ENCODE measurements at regions not wholly inside any gene's neighbourhood (a gene's known extent, or its start where the extent isn't known, plus 50 kb on each side); places are given as distances from the start of the nearest gene placed in this dataset.
"Not testable (repeated sequence)": the region's sequence is repeated elsewhere in the genome, so short reads cannot be mapped to it uniquely, and the experiment has no call there.

DNA sequence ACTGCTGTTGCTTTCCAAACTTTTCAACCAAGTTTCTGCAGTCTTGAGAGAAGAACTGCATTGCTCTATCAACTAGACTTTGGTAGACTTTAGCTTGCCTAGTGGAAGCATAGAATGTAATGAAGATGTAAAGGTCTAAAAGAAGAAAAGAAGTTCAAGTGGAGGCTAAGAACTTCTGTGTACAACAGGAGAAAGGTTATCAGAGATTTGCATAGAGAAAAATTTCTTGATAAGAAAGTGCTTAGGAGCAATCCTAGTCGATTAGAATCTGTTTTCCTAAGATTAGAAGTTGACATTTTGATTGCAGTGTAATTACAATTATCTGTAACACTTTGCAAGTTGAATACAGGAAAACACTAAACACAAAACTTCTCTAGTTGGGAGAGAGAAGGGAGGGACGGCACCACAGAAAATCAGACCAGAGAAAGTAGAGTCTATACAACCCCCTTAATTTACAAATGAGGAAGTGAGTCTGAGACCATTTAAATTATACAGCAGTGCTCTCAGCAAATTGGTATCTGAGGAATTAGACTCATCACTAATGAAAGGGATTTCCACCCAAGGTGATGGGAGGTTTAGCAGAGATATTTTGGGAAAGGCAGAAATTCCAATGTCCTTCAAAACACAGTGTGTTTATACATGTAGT lies 194.3 kb upstream of the MARCKS start:
- no peak for DNase-seq

DNA sequence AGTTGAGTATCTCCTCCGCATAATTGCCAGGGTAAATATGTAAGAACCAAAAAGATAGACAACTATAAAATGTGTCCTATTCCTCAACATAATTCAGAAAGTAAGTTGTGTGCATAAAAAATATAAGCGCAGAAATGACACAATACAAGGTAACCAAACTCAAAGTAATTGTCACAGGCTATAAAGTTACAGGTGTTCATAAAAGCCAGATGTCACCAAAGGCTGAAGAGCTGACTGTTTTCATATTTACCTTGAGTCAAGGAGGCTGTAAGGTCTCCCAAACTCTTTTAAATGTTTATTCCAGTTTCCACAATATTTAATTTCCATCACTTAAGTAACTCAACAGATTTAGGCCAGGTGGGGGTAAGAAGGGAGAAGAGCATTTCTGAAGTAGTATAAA lies 192.2 kb upstream of the MARCKS start:
- DNase-seq, result no peak

DNA sequence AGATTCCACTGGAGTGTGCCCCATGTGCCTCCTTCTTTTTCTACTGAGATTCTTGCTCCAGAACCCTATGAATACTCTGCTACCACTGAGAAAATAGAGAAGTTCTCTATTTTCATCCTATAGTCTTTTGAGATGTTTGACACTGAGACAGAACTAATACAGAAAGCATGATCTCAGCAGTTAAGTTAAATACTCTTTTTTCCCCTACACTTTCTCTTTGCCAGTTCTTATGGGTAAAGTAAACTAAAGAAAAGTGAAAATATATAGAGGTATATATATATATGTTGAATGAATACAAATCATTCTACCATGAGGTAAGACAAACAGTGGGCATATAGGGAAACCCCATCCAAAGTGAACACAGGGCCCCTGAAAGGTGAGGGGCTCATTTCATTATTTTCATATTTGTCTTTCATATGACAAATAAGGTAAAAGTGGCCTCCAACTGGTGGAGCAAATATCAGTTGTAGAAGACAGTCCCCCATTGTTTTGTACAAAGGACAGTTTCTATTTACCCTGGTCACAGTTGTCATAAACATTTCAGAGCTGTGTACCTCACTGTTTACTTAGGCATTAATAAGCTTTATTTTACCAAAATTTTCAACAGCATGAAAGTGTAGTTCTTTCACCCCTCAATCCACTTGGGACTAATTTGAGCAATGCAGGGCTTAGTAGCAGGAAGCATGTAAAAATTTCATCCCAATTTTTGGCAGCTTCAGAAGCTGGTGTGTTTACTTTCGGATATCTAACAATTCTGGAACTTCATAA lies 188.3 kb upstream of the MARCKS start:
- DNase-seq, result no peak

DNA sequence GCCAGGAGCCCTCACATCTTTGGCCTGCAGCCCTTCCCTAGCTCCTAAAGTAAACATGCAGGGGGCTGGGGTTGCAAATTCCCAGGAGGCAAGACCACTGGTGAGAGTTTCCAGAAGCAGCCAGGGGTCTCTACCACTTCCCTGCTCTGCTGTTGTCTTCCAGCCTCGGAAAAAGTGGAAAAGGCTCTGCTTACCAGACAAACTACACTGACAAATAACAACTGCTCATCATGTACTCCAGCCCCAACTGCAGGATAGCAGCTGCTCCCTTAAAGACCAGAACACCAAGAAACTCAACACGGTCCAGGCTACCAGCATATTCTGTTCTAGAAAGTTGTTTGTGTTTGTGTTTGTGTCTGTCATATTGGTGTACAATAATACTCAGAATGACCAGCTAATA lies 187.5 kb upstream of the MARCKS start:
- no peak for DNase-seq

DNA sequence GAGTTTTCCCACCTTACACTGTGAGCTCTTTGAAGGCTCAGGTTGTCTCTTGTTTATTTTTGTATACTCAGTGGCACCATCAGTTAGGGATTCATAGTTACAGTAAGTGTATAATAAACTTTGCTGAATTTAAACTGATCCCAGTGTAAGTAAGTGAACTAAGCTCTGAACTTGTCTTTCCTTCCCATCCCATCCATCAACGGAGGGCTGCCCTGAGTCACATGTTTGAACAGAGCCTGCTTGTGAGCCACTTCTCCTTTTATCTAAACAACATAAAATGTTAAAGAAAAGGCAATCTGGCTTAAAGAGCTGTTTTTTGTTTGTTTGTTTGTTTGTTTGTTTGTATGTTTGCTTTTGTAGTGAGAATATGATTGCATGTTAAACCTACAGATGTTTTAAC lies 185.7 kb upstream of the MARCKS start:
- DNase-seq, result no peak

DNA sequence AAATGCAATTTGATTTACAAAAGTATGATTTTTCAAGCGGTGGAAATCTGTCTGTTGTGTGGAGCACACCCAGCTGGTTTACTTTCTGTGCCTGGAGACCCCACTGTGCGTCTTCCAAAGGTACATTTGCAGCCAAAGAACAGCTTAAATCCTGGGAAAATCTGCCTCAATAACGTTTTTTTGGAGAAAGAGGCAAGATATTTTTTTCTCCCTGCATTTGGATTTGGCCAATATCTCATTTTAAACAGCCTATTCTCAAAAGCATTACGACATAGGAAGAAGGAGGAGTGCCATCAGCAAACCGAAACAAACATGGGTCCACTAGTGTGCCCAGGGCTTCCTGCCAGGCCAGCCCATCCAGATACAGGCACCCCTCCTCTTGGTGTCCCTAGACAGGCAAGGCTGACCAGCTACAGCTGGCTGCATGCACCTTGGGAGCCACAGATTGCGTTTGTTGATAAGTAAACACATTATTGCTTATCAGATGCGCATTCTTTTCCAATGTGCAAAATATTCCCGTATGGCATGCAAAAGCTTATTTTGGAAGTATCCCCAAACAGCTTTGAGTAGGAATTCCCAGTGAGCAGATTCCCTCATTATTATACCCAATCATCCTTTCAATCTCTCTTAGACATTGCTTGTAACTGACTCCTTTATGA lies 184.5 kb upstream of the MARCKS start:
- no peak for DNase-seq

DNA sequence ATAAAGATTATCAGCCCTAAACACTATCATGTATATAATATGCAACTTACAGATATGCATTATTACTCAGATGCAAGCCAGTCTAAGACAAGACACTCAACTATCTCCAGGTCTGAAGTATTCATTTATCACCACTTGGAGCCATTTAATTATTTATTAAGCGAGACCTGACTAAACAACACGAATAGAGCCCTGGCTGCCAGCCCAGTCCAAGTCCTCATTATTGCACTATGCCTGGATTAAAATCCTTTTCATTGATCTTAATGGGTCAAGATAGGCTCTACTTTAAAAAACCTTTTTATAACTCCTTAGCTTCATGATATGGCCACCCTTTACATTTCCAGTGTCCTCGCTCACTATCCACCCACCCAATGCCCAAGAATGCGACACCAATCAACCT lies 183.1 kb upstream of the MARCKS start:
- DNase-seq, result no peak

DNA sequence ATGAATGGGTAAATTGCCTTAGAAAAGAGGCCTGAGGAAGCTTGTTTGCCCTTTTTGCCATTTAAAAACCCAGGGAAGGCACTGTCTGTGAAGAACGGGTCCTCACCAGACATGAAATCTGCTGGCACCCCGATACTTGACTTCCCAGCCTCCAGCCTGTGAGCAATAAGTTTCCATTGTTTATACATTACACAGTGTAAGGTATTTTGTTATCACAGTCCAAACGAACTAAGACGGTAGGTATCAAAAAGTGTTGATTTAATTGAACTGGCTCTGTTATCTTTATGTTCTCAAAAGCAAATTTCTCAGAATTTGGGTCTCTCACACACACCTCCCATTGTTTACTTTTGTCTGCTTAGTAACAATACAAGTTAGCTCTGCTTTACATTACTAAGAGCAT lies 181.1 kb upstream of the MARCKS start:
- DNase-seq, result no peak

DNA sequence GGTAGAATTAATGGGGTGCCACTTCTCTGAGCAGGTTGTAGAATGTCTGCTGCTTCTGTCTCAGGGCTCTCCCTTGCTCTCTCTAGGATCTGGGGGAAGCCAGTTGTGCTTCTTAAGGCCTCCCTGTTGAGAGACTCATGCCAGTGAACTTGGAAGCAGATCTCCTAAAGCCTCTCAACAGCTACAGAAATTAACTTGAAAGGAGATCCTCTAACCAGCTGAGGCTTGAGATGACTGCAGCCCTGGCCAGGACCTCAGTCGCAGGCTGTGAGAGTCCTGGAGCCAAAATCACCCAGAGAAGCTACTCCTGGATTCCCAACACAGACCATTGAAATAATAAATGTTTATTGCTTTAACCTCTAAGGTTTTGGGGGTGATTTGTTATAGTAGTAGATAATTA lies 180.2 kb upstream of the MARCKS start:
- DNase-seq, result no peak

DNA sequence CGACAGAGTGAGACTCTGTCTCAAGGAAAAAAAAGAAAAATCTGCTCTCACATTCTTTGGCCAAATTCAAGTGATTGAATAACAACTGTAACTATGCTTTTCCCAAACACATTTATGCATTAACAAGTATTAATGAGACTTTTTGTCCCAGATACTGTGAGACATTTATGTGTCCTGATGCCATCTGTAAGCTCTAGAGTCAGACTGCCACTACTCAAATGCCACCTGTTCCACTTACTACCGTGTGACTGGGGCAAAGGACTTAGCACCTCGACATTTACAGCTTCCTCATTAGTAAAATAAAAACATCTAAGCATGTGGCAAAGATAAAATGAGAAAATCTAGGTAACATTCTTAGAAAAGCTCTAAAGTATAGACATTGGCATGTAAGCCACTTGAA lies 178.1 kb upstream of the MARCKS start:
- no peak for DNase-seq

DNA sequence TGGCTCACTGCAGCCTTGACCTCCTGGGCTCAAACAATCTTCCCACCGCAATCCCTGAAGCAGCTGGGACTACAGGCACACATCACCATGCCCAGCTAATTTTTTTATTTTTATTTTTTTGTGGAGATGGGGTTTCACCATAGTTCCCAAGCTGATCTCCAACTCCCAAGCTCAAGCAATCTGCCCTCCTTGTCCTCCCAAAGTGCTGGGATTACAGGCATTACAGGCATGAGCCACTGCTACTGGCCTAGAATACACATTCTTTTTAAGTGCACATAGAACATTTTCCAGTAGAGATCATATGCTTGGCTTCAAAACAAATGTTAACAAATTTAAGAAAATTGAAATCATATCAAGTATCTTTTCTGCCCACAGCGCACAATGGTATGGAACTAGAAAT lies 176.8 kb upstream of the MARCKS start:
- no peak for DNase-seq

DNA sequence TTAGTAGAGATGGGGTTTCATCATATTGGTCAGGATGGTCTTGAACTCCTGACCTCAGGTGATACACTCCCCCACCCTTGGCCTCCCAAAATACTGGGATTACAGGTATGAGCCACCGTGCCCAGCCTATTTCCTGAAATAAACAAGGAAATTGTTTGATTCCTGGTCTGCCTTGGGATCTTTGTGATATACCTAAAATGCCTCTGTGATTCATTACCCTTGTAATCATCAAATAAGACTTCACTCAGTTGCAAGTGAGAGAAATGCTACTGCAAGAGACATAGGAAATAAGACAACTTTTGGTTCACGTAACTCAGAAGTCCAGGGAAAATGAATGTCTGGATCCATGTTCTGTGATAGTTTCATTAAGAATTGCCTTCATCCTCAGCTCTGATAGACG lies 173.2 kb upstream of the MARCKS start:
- no peak for DNase-seq

DNA sequence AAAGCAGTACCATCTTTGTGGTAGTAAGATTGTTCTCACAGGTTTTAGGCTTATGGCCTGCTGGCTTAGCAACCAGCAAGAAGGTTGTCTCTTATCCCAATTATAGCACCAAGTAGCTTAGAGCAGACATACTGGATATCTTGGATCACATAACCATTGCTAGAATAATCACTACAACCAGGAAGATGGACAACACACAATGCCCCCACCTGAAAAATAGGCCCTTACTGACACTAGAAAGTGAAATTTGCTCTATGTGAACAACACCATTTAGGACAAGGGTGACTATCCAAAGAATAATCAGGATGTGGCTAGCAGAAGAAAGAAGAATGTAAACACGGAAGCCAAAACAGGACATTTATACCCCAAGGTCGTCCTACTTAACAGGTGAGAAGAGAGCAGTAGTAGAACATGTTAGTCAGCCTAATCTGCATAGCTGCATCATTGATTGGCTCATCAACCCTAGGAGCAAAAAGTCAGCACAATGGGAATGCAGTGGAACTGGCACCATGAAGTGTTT lies 172.7 kb upstream of the MARCKS start:
- DNase-seq, result no peak

DNA sequence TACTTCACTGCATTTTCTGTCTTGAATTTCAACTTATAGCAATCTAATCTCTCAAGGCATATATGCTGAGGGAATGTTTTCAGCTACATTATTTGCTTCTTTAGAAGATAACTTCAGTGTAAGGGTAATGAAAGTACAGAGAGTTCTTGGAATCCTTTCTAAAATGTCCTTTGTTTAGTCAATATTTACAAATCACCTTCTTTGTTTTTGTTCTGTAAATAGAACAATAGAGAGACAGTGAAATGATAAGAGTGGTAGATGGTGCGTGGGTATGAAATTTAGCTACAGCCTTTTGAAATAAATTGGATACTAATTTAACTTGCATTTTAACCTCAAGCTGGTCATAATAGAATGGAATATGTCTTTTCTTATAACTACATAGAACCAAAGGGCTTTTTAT lies 171.1 kb upstream of the MARCKS start:
- DNase-seq, result no peak

DNA sequence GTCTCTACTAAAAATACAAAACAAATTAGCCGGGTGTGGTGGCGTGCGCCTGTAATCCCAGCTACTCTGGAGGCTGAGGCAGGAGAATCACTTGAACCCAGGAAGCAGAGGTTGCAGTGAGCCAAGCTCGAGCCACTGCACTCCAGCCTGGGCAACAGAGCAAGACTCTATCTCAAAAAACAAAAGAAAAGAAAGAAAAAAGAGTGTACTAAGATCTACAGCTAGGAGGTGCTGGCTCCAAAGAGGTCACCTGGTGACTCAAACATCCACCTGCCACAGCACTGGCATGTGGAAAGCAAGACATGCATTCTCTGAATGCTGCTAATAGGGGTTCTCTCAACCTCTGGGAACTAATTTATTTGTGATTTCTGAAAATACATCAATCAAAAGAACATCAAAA lies 167.5 kb upstream of the MARCKS start:
- DNase-seq, result not testable (repeated sequence)

DNA sequence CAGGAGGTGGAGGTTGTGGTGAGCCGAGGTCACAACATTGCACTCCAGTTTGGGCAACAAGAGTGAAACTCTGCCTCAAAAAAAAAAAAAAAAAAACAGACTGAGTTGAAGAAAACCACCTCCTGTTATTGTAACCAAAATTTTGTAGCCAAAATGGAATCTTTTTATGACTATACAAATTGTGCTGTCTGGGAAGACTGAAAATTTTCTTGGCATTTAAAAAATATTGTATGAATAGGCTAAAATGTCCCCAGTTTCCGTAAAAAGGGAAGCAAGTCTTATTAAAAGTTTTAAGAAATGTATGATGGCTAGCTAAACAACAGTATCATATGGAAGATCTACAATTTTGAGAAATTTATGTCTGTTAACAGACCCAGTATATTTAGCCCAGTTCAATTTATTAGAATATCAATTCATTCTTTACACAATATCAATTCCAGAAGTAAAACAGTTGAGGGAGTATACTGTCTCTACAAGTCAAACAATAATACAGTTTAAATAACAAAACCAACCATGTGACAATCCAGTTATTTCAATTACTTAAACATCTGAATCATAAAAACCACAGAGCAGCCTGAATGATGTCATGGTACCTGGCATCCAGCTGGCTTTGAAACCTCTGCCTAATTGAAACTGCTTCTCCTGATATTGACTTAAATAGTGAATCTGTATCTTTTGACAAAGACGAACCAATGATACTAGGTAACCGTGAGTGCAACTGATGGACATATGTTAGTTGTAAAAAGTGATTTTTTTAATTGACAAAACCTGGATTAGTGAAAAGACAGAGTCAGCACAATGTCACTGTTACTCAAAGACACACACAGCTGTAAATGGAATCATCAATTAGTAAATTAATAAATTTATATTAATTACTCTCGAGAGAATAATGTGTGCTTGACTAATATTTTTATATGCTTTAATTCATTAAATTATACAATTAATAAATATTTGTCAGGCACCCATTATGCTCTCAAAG lies 166.6 kb upstream of the MARCKS start:
- no peak for DNase-seq

DNA sequence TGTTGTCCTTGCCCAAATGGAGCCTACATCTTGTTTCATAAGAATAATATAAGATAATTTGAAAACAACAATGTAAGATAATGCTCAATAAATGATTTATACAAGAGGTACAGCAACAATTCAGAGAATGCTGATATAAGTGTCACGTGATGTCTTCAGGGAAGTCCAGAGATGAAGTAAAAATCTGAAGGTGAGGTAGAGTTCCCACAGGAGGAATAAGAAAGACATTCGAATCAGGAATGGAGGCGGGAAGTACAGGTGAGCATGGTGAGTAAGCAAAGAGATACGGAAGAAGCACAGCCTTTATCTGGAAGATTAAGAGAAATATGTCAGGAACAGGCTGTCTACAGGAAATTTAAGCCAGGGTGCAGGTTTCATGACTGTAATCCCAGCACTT lies 165.9 kb upstream of the MARCKS start:
- DNase-seq, result no peak

DNA sequence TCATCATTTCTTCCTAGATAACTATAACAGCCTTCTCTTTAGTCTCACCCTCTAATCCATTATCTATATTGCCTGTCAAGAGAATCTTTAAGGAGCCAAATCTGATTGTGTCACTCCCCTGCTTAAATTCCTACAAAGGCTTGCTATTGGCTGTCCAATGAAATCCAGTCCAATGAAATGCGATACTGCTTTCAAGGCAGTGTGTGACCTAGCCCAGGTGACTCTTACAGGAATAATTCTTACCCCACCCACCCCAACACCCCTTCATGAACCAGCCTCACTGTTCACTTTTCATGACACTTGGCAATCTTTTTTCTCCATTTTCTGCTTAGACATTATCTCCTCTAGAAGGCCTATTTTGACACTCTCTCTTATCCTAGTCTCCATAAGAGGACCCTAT lies 163.3 kb upstream of the MARCKS start:
- DNase-seq, result no peak

DNA sequence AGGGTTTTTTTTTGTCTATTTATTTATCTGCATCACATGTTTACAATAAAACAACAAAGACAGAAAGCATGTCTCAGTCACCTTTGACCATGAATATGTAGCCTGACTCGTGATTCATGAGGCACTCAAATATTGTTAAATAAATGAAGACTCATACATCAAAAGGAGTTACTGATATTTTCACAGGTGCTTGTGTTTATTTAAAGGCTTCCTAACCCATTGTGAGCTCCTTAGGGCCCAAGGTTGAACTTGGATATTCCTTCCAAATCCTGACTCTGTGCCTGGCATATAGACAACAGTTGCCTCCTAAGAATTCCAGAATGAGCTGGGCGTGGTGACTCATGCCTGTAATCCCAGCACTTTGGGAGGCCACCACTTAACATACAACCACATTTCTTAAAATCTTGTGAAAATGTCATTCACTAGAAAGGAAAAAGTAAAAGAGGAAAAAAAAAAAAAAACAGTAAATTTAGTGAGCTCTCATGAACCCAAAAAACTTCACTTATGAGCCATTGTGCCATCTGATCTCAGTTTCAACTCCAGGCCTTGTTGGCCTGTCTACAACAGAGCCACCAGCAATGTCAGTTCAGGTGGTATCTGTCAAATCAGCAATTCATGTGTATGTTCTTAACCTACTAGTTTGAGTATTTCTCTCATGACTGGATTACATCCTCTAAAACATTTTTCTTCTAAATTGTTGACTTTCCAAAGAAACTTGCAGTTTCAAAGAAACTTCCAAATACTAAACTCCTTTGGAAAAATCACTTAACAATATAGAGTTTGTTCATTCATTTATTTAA lies 162.7 kb upstream of the MARCKS start:
- DNase-seq, result no peak

DNA sequence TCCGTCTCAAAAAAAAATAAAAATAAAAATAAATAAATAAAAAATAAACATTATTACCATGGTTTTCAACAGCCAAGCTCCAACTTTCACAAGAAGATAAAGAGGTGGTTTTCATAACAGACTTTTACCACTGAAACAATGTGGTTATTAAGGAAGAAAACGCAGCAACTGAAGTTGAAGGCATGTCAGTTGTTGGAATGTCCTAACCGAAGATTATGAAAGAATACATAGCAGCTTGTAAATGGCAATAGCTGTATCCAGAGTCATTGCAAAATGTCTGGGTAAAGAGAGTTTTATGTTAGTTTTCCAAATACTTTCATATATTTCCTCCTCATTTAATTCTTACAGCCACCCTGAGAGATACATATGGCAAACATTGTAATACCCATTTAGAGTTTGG lies 161.6 kb upstream of the MARCKS start:
- no peak for DNase-seq

DNA sequence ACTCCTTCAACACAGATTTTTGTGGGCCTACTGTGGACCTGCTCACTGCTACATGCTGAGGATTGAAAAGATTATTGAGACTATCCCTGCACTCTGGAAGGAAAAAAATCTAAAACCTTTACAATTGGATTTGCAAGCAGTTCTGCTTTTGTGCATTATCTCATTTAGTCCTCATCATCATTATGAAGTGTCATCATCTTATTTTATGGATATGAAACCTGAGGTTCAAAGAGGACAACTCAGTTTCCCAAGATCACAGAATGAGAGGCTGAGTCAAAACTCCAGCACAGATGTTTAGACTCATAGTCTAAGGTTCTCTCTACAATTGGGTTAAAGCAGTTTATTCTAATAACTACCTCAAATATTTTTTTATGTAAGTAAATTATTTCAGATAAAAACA lies 160.2 kb upstream of the MARCKS start:
- DNase-seq, result no peak
